GM21723 (cell line): ENCODE measurements at regions not wholly inside any gene's neighbourhood (a gene's known extent, or its start where the extent isn't known, plus 50 kb on each side); places are given as distances from the start of the nearest gene placed in this dataset.
"Not testable (repeated sequence)": the region's sequence is repeated elsewhere in the genome, so short reads cannot be mapped to it uniquely, and the experiment has no call there.

Experiments
- ATAC-seq: cut with Tn5 transposase; IDR thresholded peaks from one replicate; pipeline ENCODE4 v1.9.1; 2021; ENCODE audit warnings: mild to moderate bottlenecking, moderate library complexity; ENCODE audit not compliant: unreplicated experiment

GRCh38 chr9:85878872-85879597, 61.9 kb upstream of the NAA35 start:
- not testable (repeated sequence) for ATAC-seq

- ATAC-seq = not testable (repeated sequence)
Measured at GRCh38 chr9:85880507-85880906, 60.4 kb upstream of the NAA35 start.

- no peak for ATAC-seq
Measured at GRCh38 chr9:85884256-85884655, 56.7 kb upstream of the NAA35 start.

- no peak for ATAC-seq
Measured at GRCh38 chr9:85890962-85891361, 50.0 kb upstream of the NAA35 start.
